GM12878 (cell line): ENCODE measurements at regions not wholly inside any gene's neighbourhood (a gene's known extent, or its start where the extent isn't known, plus 50 kb on each side); places are given as distances from the start of the nearest gene placed in this dataset.

ENCODE experiments used
- ATAC-seq: fragments of 200-7000 bp; cut with Tn5 transposase; 3 replicates; pipeline ENCODE4 v1.9.1; 2020; ENCODE audit warnings: mild to moderate bottlenecking, moderate library complexity
- BruUV-seq: library from RNA; stranded (reverse); fragments of 400-500 nt; replicated peaks from 2 replicates; lab custom pipeline; 2021; lab: Mats Ljungman, UMichigan
- CTCF ChIA-PET: fragments of 300-600 bp; sonication (Branson Sonifier 250); formaldehyde crosslinking; extraction: SDS; loops from one replicate; lab custom pipeline; 2021; ENCODE audit warnings: inconsistent platforms; lab: Yijun Ruan, JAX
- POLR2A ChIA-PET: fragments of 350-600 bp; formaldehyde crosslinking; extraction: SDS; loops from one replicate; lab custom pipeline; 2021; ENCODE audit warnings: inconsistent platforms; lab: Charles Lee
- RAD21 ChIA-PET: fragments of 300-600 bp; sonication (Branson Sonifier 250); formaldehyde crosslinking; loops from one replicate; lab custom pipeline; 2023; ENCODE audit warnings: antibody characterized with exemption; ENCODE audit not compliant: unreplicated experiment; lab: Charles Lee
- SMC1A ChIA-PET: fragments of 300-600 bp; sonication (Branson Sonifier 250); formaldehyde crosslinking; loops from one replicate; lab custom pipeline; 2023; ENCODE audit not compliant: unreplicated experiment, uncharacterized antibody; lab: Charles Lee
- DNase-seq: peaks from one replicate; pipeline ENCODE4 v3.0.0-alpha.2; 2011; ENCODE audit warnings: low read depth, low spot score
- FAIRE-seq: peaks from 3 replicates; lab custom pipeline; 2011; peaks lifted over from hg19 to GRCh38; lab: Jason Lieb, UNC
- H2AFZ ChIP-seq: 2 replicates; pipeline ENCODE4 v1.6.0; 2011; ENCODE audit warnings: low read depth, low read length, control low read depth; ENCODE audit not compliant: control insufficient read depth
- H3K27ac ChIP-seq: 2 replicates; pipeline ENCODE4 v1.5.1; 2011; ENCODE audit warnings: control low read depth; ENCODE audit not compliant: control insufficient read depth, insufficient read depth
- H3K27me3 ChIP-seq, 2 experiments: replicated peaks in 1 of 2; 2 replicates each; pipeline versions ENCODE4 v1.6.0 to v1.6.1; 2011; ENCODE audit warnings: low read length in 1 of 2; ENCODE audit not compliant: control insufficient read depth in 2 of 2, insufficient read depth in 2 of 2
- H3K36me3 ChIP-seq, 2 experiments: 2 replicates each; pipeline ENCODE4 v1.5.1; 2011; ENCODE audit warnings: low read length in 1 of 2; ENCODE audit not compliant: control insufficient read depth in 2 of 2, insufficient read depth in 2 of 2
- H3K4me1 ChIP-seq: 2 replicates; pipeline ENCODE4 v1.6.1; 2011; ENCODE audit warnings: mild to moderate bottlenecking, low read length, moderate library complexity, mixed read lengths; ENCODE audit not compliant: control insufficient read depth, insufficient read depth
- H3K4me2 ChIP-seq: 2 replicates; pipeline ENCODE4 v1.6.0; 2011; ENCODE audit warnings: control low read depth; ENCODE audit not compliant: control insufficient read depth, insufficient read depth
- H3K4me3 ChIP-seq: fragments of 200-600 bp; sonication (generic); 2 replicates; pipeline ENCODE4 v1.5.1; 2016
- H3K79me2 ChIP-seq: 2 replicates; pipeline ENCODE4 v1.6.0; 2011; ENCODE audit warnings: low read length; ENCODE audit not compliant: control insufficient read depth, insufficient read depth
- H3K9ac ChIP-seq: 2 replicates; pipeline ENCODE4 v1.8.0; 2011; ENCODE audit warnings: low read length, control low read depth, mixed read lengths; ENCODE audit not compliant: control insufficient read depth, insufficient read depth
- H3K9me3 ChIP-seq: replicated peaks from 3 replicates; pipeline ENCODE4 v1.5.1; 2011; ENCODE audit warnings: mild to moderate bottlenecking, low read length; ENCODE audit not compliant: control insufficient read depth, insufficient read depth
- H4K20me1 ChIP-seq: 2 replicates; pipeline ENCODE4 v1.6.0; 2011; ENCODE audit not compliant: control insufficient read depth, insufficient read depth
- BCL3 ChIP-seq: IDR thresholded peaks from 2 replicates; pipeline ENCODE4 v1.6.1; 2011; ENCODE audit warnings: borderline replicate concordance, low read depth, mild to moderate bottlenecking, moderate library complexity, low read length; ENCODE audit not compliant: insufficient read depth, poor library complexity, severe bottlenecking
- CEBPB ChIP-seq, 2 experiments: fragments of 150-350 bp in 1 of 2; IDR thresholded peaks; 2 replicates each; pipeline ENCODE4 v1.6.1; 2012 to 2014; ENCODE audit warnings: low read depth in 2 of 2, low read length in 2 of 2, borderline replicate concordance in 1 of 2, inconsistent platforms in 1 of 2
- CUX1 ChIP-seq: IDR thresholded peaks from 2 replicates; pipeline ENCODE4 v1.6.1; 2012; ENCODE audit warnings: improper control_type of control experiment, low read depth, low read length; ENCODE audit not compliant: insufficient replicate concordance
- ESRRA ChIP-seq: IDR thresholded peaks from 2 replicates; pipeline ENCODE4 v1.6.1; 2012; ENCODE audit warnings: mild to moderate bottlenecking, low read length, improper control_type of control experiment
- JUND ChIP-seq: IDR thresholded peaks from 2 replicates; pipeline ENCODE4 v1.6.1; 2012; ENCODE audit warnings: low read depth, mild to moderate bottlenecking, low read length, improper control_type of control experiment, moderate library complexity
- MTA3 ChIP-seq: IDR thresholded peaks from 2 replicates; pipeline ENCODE4 v1.6.1; 2012; ENCODE audit warnings: low read length, inconsistent platforms, borderline replicate concordance
- MYB ChIP-seq: fragments of 150-350 bp; IDR thresholded peaks from 2 replicates; pipeline ENCODE4 v1.6.1; 2014; ENCODE audit warnings: mild to moderate bottlenecking, low read depth, low read length, borderline replicate concordance
- PAX5 ChIP-seq: IDR thresholded peaks from 2 replicates; pipeline ENCODE4 v1.6.1; 2011; ENCODE audit warnings: low read depth, low read length, borderline replicate concordance
- POU2F2 ChIP-seq: IDR thresholded peaks from 3 replicates; pipeline ENCODE4 v1.6.1; 2011; ENCODE audit warnings: low read depth, mild to moderate bottlenecking, low read length, borderline replicate concordance
- RELB ChIP-seq: fragments of 450-650 bp; IDR thresholded peaks from 2 replicates; pipeline ENCODE4 v1.6.1; 2017; ENCODE audit warnings: low read depth, mild to moderate bottlenecking, moderate library complexity
- RUNX3 ChIP-seq: IDR thresholded peaks from 2 replicates; pipeline ENCODE4 v1.6.1; 2012; ENCODE audit warnings: low read length, inconsistent platforms
- SREBF2 ChIP-seq: IDR thresholded peaks from 2 replicates; pipeline ENCODE4 v1.6.1; 2012; ENCODE audit warnings: mild to moderate bottlenecking, low read length
- ZBTB40 ChIP-seq: fragments of 450-650 bp; IDR thresholded peaks from 2 replicates; pipeline ENCODE4 v1.6.1; 2016; ENCODE audit warnings: mild to moderate bottlenecking, moderate library complexity, borderline replicate concordance
- WGBS: methylation state at CpG from one replicate; pipeline ENCODE4 v1.1.6; 2016; ENCODE audit warnings: low lambda C conversion rate; ENCODE audit not compliant: insufficient replicate concordance, insufficient coverage; ENCODE audit errors: missing lambda C conversion rate; 5-methylcytosine and 5-hydroxymethylcytosine counted together
- in situ Hi-C: fragments of 300-500 bp; cut with MboI; formaldehyde crosslinking; loops from 9 replicates; pipeline ENCODE4 v1.14.3; 2018; ENCODE audit warnings: mixed read lengths
- intact Hi-C: fragments of 100-400 bp; cut with micrococcal nuclease; formaldehyde crosslinking; loops from one replicate; pipeline ENCODE4 v1.14.2; 2022; ENCODE audit not compliant: unreplicated experiment

- DNase-seq, result no peak
- in situ Hi-C loops, result no loop called here
- 21% methylated on average over 3 of the region's 3 CpGs for WGBS
- RAD21 ChIA-PET, result no interaction called here
- CTCF ChIA-PET, result no interaction called here
- no peak overlapping the region for H3K4me2 ChIP-seq
- H3K36me3 ChIP-seq, result no peaks in the 10 kb centered on the region
- BruUV-seq, result no TSS peak
- no peak overlapping the region for H3K27ac ChIP-seq
- no peaks in the 10 kb centered on the region for H3K27me3 ChIP-seq
- no peak overlapping the region for H2AFZ ChIP-seq
- POLR2A ChIA-PET, result no interaction called here
- SMC1A ChIA-PET, result no interaction called here
- intact Hi-C loops, result no loop called here
- ATAC-seq, result no peak
- no peak for FAIRE-seq
- no peak overlapping the region for H3K9ac ChIP-seq
- H3K4me1 ChIP-seq, result no peaks in the 10 kb centered on the region
- H4K20me1 ChIP-seq, result no peaks in the 10 kb centered on the region
- no peaks in the 10 kb centered on the region for H3K9me3 ChIP-seq
- no peak overlapping the region for H3K4me3 ChIP-seq
- no peaks in the 10 kb centered on the region for H3K79me2 ChIP-seq
- TF ChIP-seq MTA3 (no peak), CUX1 (no peak), MYB (no peak), RELB (no peak), BCL3 (no peak), POU2F2 (no peak), JUND (no peak), PAX5 (no peak), RUNX3 (no peak), SREBF2 (no peak), CEBPB (IDR thresholded peaks at IDR 0.05; ENCODE audit: borderline replicate concordance in 1 of 2, low read depth in 2 of 2, low read length in 2 of 2) (no peak), ESRRA (no peak), ZBTB40 (no peak)
Measured at GRCh38 chr3:35929158-35929557, 289.8 kb downstream of the ARPP21 start.
